Astrocyte (in vitro differentiated cells and primary cell): ENCODE measurements at regions not wholly inside any gene's neighbourhood (a gene's known extent, or its start where the extent isn't known, plus 50 kb on each side); places are given as distances from the start of the nearest gene placed in this dataset.

Experiments used
- DNase-seq: peaks from one replicate; pipeline ENCODE4 v3.0.0-alpha.2; 2010; ENCODE audit warnings: low read depth
- FAIRE-seq: peaks from 2 replicates; lab custom pipeline; 2011; peaks lifted over from hg19 to GRCh38; lab: Jason Lieb, UNC
- H2AFZ ChIP-seq: 2 replicates; pipeline ENCODE4 v1.6.0; 2012; ENCODE audit warnings: low read depth, low read length, inconsistent platforms
- H3K27ac ChIP-seq: 2 replicates; pipeline ENCODE4 v1.5.1; 2011; ENCODE audit warnings: low read depth, low read length, inconsistent platforms
- H3K27me3 ChIP-seq: 2 replicates; pipeline ENCODE4 v1.6.0; 2011; ENCODE audit warnings: low read length, inconsistent platforms; ENCODE audit not compliant: insufficient read depth
- H3K36me3 ChIP-seq: 2 replicates; pipeline ENCODE4 v1.5.1; 2011; ENCODE audit warnings: low read length, inconsistent platforms; ENCODE audit not compliant: insufficient read depth
- H3K4me1 ChIP-seq: 2 replicates; pipeline ENCODE4 v1.5.1; 2011; ENCODE audit warnings: low read length, inconsistent platforms; ENCODE audit not compliant: insufficient read depth
- H3K4me2 ChIP-seq: 2 replicates; pipeline ENCODE4 v1.6.0; 2012; ENCODE audit warnings: low read length, inconsistent platforms
- H3K4me3 ChIP-seq: 2 replicates; pipeline ENCODE4 v1.5.1; 2011; ENCODE audit warnings: low read depth, mild to moderate bottlenecking, low read length, inconsistent platforms; ENCODE audit not compliant: insufficient read depth
- H3K79me2 ChIP-seq: 2 replicates; pipeline ENCODE4 v1.6.0; 2012; ENCODE audit warnings: mild to moderate bottlenecking, low read length, inconsistent platforms; ENCODE audit not compliant: insufficient read depth
- H3K9ac ChIP-seq: 2 replicates; pipeline ENCODE4 v1.6.0; 2012; ENCODE audit warnings: mild to moderate bottlenecking, low read length, inconsistent platforms
- H3K9me3 ChIP-seq: 2 replicates; pipeline ENCODE4 v1.5.1; 2012; ENCODE audit warnings: low read depth, mild to moderate bottlenecking, low read length, inconsistent platforms; ENCODE audit not compliant: insufficient read depth
- H4K20me1 ChIP-seq: 2 replicates; pipeline ENCODE4 v1.6.0; 2012; ENCODE audit warnings: low read length, inconsistent platforms; ENCODE audit not compliant: insufficient read depth
- H3K27ac Mint-ChIP-seq: one replicate; pipeline ENCODE4 v1.8.0; 2021; ENCODE audit warnings: mild to moderate bottlenecking, mixed read lengths; ENCODE audit not compliant: unreplicated experiment
- H3K27me3 Mint-ChIP-seq: one replicate; pipeline ENCODE4 v1.8.0; 2021; ENCODE audit warnings: low read depth, mixed read lengths; ENCODE audit not compliant: unreplicated experiment
- H3K36me3 Mint-ChIP-seq: one replicate; pipeline ENCODE4 v1.8.0; 2021; ENCODE audit warnings: low read depth, mixed read lengths; ENCODE audit not compliant: unreplicated experiment
- H3K4me1 Mint-ChIP-seq: one replicate; pipeline ENCODE4 v1.8.0; 2021; ENCODE audit warnings: low read depth, mixed read lengths; ENCODE audit not compliant: unreplicated experiment
- H3K4me3 Mint-ChIP-seq: one replicate; pipeline ENCODE4 v1.8.0; 2021; ENCODE audit warnings: mild to moderate bottlenecking, moderate library complexity, mixed read lengths; ENCODE audit not compliant: unreplicated experiment
- H3K9me3 Mint-ChIP-seq: one replicate; pipeline ENCODE4 v1.8.0; 2021; ENCODE audit warnings: mild to moderate bottlenecking, mixed read lengths; ENCODE audit not compliant: unreplicated experiment
- CTCF ChIP-seq: IDR thresholded peaks from 2 replicates; pipeline ENCODE4 v1.5.1; 2011; ENCODE audit warnings: low read depth, mild to moderate bottlenecking, inconsistent platforms, low read length, moderate library complexity; ENCODE audit not compliant: insufficient read depth
- EZH2 ChIP-seq: IDR thresholded peaks from 2 replicates; pipeline ENCODE4 v1.6.1; 2012; ENCODE audit warnings: mild to moderate bottlenecking, low read length, inconsistent platforms; ENCODE audit not compliant: insufficient read depth

GRCh38 chr2:20559277-20559676 lies 91.6 kb downstream of the HS1BP3 start:
- H3K4me1 ChIP-seq: peaks cover 33% of the 10 kb centered on the region
- Mint-ChIP-seq H3K27ac (no peak overlapping the region), H3K4me1 (peaks cover 21% of the 10 kb centered on the region), H3K27me3 (peaks cover 4% of the 10 kb centered on the region), H3K4me3 (no peak overlapping the region), H3K36me3 (no peaks in the 10 kb centered on the region), H3K9me3 (no peaks in the 10 kb centered on the region)
- H3K4me3 ChIP-seq: no peak overlapping the region
- no peaks in the 10 kb centered on the region for H4K20me1 ChIP-seq
- H3K36me3 ChIP-seq: no peaks in the 10 kb centered on the region
- H3K79me2 ChIP-seq: no peaks in the 10 kb centered on the region
- no peak overlapping the region for H2AFZ ChIP-seq
- H3K9me3 ChIP-seq: no peaks in the 10 kb centered on the region
- FAIRE-seq (no peak), DNase-seq (no peak)
- H3K9ac ChIP-seq: no peak overlapping the region
- no peak overlapping the region for H3K27ac ChIP-seq
- no peak overlapping the region for H3K4me2 ChIP-seq
- H3K27me3 ChIP-seq: peaks cover 2% of the 10 kb centered on the region
- TF ChIP-seq EZH2 (no peak), CTCF (no peak)

GRCh38 chr2:20560011-20560410 lies 90.9 kb downstream of the HS1BP3 start:
- Histone ChIP-seq H3K79me2 (no peaks in the 10 kb centered on the region), H3K36me3 (no peaks in the 10 kb centered on the region), H3K4me1 (peaks cover 34% of the 10 kb centered on the region), H3K9ac (no peak overlapping the region), H2AFZ (no peak overlapping the region), H3K4me2 (no peak overlapping the region), H3K27me3 (peaks cover 2% of the 10 kb centered on the region), H3K9me3 (no peaks in the 10 kb centered on the region), H4K20me1 (no peaks in the 10 kb centered on the region), H3K27ac (no peak overlapping the region), H3K4me3 (no peak overlapping the region)
- H3K4me3 Mint-ChIP-seq: no peak overlapping the region
- TF ChIP-seq EZH2: no peak
- peaks cover 21% of the 10 kb centered on the region for H3K4me1 Mint-ChIP-seq
- H3K27me3 Mint-ChIP-seq: peaks cover 2% of the 10 kb centered on the region
- H3K9me3 Mint-ChIP-seq: no peaks in the 10 kb centered on the region
- FAIRE-seq (no peak), DNase-seq (no peak)
- H3K27ac Mint-ChIP-seq: no peak overlapping the region
- no peaks in the 10 kb centered on the region for H3K36me3 Mint-ChIP-seq

- Histone ChIP-seq H3K27me3 (peaks cover 2% of the 10 kb centered on the region), H4K20me1 (no peaks in the 10 kb centered on the region), H3K27ac (no peak overlapping the region), H3K4me1 (peaks cover 37% of the 10 kb centered on the region), H3K9me3 (no peaks in the 10 kb centered on the region), H3K79me2 (no peaks in the 10 kb centered on the region), H2AFZ (no peak overlapping the region), H3K36me3 (no peaks in the 10 kb centered on the region), H3K4me2 (peak overlapping the region; percentile 39), H3K4me3 (no peak overlapping the region), H3K9ac (no peak overlapping the region)
- Mint-ChIP-seq H3K27ac (no peak overlapping the region), H3K4me3 (no peak overlapping the region), H3K27me3 (peaks cover 2% of the 10 kb centered on the region), H3K4me1 (peaks cover 27% of the 10 kb centered on the region), H3K36me3 (no peaks in the 10 kb centered on the region), H3K9me3 (no peaks in the 10 kb centered on the region)
- no peak for FAIRE-seq
- no peak for DNase-seq
- TF ChIP-seq CTCF (no peak), EZH2 (no peak)
Observed at GRCh38 chr2:20560891-20561636, 89.8 kb downstream of the HS1BP3 start.
